ENCODE measurements at regions not wholly inside any gene's neighbourhood (a gene's known extent, or its start where the extent isn't known, plus 50 kb on each side); places are given as distances from the start of the nearest gene placed in this dataset.
"Not testable (repeated sequence)": the region's sequence is repeated elsewhere in the genome, so short reads cannot be mapped to it uniquely, and the experiment has no call there.

GRCh38 chr1:182159443-182159842, 97.9 kb upstream of the ZNF648 start:
- no peak for DNase-seq (ENCODE audit: low spot score)

GRCh38 chr1:182157187-182157586, 95.7 kb upstream of the ZNF648 start:
- no peak for DNase-seq (ENCODE audit: low spot score)

GRCh38 chr1:182154425-182154824, 92.9 kb upstream of the ZNF648 start:
- DNase-seq (ENCODE audit: low spot score), result not testable (repeated sequence)

- no peak for DNase-seq (ENCODE audit: low spot score)
Measured at GRCh38 chr1:182149411-182149965, 88.0 kb upstream of the ZNF648 start.

GRCh38 chr1:182147951-182148350, 86.4 kb upstream of the ZNF648 start:
- DNase-seq (ENCODE audit: low spot score), result no peak

- no peak for DNase-seq (ENCODE audit: low spot score)
Measured at GRCh38 chr1:182147136-182147820, 85.8 kb upstream of the ZNF648 start.

GRCh38 chr1:182146286-182146685, 84.8 kb upstream of the ZNF648 start:
- DNase-seq (ENCODE audit: low spot score), result no peak

GRCh38 chr1:182145441-182145840, 83.9 kb upstream of the ZNF648 start:
- DNase-seq (ENCODE audit: low spot score), result no peak

- DNase-seq (ENCODE audit: low spot score), result no peak
Measured at GRCh38 chr1:182144646-182145030, 83.1 kb upstream of the ZNF648 start.

GRCh38 chr1:182143825-182144645, 82.5 kb upstream of the ZNF648 start:
- DNase-seq (ENCODE audit: low spot score), result peak; percentile 67

- DNase-seq (ENCODE audit: low spot score), result peak; percentile 88
Measured at GRCh38 chr1:182143154-182143657, 81.7 kb upstream of the ZNF648 start.

- no peak for DNase-seq (ENCODE audit: low spot score)
Measured at GRCh38 chr1:182142621-182143020, 81.1 kb upstream of the ZNF648 start.

- DNase-seq (ENCODE audit: low spot score), result no peak
Measured at GRCh38 chr1:182141040-182141439, 79.5 kb upstream of the ZNF648 start.

GRCh38 chr1:182139496-182139895, 78.0 kb upstream of the ZNF648 start:
- DNase-seq (ENCODE audit: low spot score), result no peak

- no peak for DNase-seq (ENCODE audit: low spot score)
Measured at GRCh38 chr1:182137546-182137945, 76.0 kb upstream of the ZNF648 start.

- DNase-seq (ENCODE audit: low spot score), result no peak
Measured at GRCh38 chr1:182135946-182136345, 74.4 kb upstream of the ZNF648 start.

GRCh38 chr1:182134257-182134656, 72.7 kb upstream of the ZNF648 start:
- DNase-seq (ENCODE audit: low spot score), result no peak

- DNase-seq (ENCODE audit: low spot score), result no peak
Measured at GRCh38 chr1:182133181-182133580, 71.7 kb upstream of the ZNF648 start.

GRCh38 chr1:182129398-182129797, 67.9 kb upstream of the ZNF648 start:
- DNase-seq (ENCODE audit: low spot score), result peak; percentile 68

- DNase-seq (ENCODE audit: low spot score), result no peak
Measured at GRCh38 chr1:182128502-182128901, 67.0 kb upstream of the ZNF648 start.

GRCh38 chr1:182127656-182128055, 66.1 kb upstream of the ZNF648 start:
- DNase-seq (ENCODE audit: low spot score), result no peak

- DNase-seq (ENCODE audit: low spot score), result no peak
Measured at GRCh38 chr1:182126272-182126800, 64.8 kb upstream of the ZNF648 start.

GRCh38 chr1:182122913-182123260, 61.4 kb upstream of the ZNF648 start:
- no peak for DNase-seq (ENCODE audit: low spot score)
